ENCODE measurements at regions not wholly inside any gene's neighbourhood (a gene's known extent, or its start where the extent isn't known, plus 50 kb on each side); places are given as distances from the start of the nearest gene placed in this dataset.

DNA sequence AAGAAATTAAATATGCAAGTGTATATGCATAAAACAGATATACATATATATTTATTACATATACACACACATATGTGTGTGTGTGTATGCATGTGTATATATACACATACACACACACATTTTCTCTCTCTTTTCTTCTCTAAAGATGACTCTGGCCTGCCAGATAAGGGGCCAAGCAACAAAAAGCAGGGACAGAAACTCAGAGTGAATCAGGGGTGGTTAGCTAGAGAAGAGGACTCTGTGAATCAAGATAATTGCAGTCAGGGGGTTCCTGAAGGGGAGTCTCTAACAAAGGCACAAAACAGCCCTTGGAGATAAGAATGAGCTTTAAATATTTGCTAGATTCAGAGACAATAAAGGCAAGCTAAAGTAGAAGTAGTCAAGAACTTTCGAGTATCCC, 650.5 kb downstream of the UTRN start:
- H3K27me3 ChIP-seq = no peaks in the 10 kb centered on the region
- no peak overlapping the region for H3K27ac ChIP-seq
- H3K9me3 ChIP-seq = peaks cover 0 to 4% (median 0%) of the 10 kb centered on the region in 3 donors
- no peak for DNase-seq
- H3K4me3 ChIP-seq = no peak overlapping the region
- H3K4me1 ChIP-seq = no peaks in the 10 kb centered on the region
- intact Hi-C loops (cut with DNase I; ENCODE audit: low total_unique reads) = no loop called here
- no peaks in the 10 kb centered on the region for H3K36me3 ChIP-seq
- TF ChIP-seq, protein P1, sequence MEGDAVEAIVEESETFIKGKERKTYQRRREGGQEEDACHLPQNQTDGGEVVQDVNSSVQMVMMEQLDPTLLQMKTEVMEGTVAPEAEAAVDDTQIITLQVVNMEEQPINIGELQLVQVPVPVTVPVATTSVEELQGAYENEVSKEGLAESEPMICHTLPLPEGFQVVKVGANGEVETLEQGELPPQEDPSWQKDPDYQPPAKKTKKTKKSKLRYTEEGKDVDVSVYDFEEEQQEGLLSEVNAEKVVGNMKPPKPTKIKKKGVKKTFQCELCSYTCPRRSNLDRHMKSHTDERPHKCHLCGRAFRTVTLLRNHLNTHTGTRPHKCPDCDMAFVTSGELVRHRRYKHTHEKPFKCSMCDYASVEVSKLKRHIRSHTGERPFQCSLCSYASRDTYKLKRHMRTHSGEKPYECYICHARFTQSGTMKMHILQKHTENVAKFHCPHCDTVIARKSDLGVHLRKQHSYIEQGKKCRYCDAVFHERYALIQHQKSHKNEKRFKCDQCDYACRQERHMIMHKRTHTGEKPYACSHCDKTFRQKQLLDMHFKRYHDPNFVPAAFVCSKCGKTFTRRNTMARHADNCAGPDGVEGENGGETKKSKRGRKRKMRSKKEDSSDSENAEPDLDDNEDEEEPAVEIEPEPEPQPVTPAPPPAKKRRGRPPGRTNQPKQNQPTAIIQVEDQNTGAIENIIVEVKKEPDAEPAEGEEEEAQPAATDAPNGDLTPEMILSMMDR (IDR thresholded peaks at IDR 0.05) = no peak

DNA sequence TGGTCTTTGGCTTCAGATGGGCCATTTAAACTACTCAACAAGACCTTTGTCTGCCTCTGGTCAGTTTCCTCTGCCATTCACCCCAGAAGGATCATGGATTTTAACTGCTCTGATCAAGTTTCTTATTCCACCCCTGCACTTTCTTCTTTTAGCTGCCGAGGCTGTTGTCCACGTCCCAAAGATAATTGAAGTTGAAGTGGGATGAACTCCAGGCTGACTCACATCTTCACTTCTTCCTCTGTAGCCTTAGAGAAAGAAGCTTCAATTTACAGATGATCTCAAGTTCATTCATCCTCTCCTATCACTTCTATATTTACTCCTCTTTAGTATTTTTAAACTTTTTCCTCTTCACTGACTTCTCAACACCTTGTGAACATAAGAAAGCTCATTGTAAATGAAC, 651.6 kb downstream of the UTRN start:
- H3K4me3 ChIP-seq = no peak overlapping the region
- no peak overlapping the region for H3K27ac ChIP-seq
- no peaks in the 10 kb centered on the region for H3K4me1 ChIP-seq
- peaks cover 0 to 4% (median 0%) of the 10 kb centered on the region in 3 donors for H3K9me3 ChIP-seq
- H3K36me3 ChIP-seq = no peaks in the 10 kb centered on the region
- H3K27me3 ChIP-seq = no peaks in the 10 kb centered on the region
- no peak for DNase-seq
- TF ChIP-seq, protein P1 (IDR thresholded peaks at IDR 0.05) = no peak
- intact Hi-C loops (cut with DNase I; ENCODE audit: low total_unique reads) = no loop called here

DNA sequence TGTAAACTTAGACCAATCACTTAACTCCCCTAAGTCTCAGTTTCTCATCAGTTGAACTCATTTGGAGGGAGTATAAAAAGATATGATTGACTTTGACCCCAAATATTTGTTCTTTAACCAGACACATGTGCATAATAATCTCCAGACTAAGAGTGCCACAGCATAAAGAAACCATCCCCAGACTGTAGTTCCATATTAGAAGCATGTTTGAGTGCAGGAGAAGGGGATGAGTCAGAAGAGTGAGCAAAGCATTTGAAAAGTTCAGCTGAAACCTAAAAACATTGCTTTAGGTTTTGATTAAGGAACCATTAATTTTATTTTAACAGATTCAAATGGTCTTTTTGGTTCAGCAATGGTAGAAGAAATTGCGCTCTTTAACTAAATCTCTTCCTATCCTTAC, 654.8 kb downstream of the UTRN start:
- Histone ChIP-seq H3K27me3 (no peaks in the 10 kb centered on the region), H3K4me1 (no peaks in the 10 kb centered on the region), H3K9me3 (no peaks in the 10 kb centered on the region), H3K27ac (no peak overlapping the region), H3K4me3 (no peak overlapping the region), H3K36me3 (no peaks in the 10 kb centered on the region)
- intact Hi-C loops (cut with DNase I; ENCODE audit: low total_unique reads) = no loop called here
- TF ChIP-seq, protein P1 (IDR thresholded peaks at IDR 0.05) = no peak
- DNase-seq = no peak

DNA sequence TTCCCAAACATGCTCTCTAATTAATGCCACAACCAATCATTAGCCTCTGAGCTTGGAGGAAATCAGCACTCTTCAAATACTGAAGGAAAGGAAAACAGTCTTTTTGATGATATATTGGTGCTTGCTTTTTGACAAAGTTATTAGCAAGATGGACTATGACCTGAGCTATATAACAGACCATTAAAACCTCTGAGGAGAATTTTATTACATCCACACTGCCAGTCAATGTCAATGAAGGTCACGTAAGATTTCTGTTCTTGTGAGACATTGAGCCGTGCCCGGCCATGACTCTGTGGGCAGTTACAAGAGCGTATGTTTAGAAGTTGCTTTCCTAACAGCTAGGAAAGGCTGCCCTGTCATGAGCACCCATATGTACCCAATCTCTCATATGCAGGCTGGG, 659.0 kb downstream of the UTRN start:
- H3K4me3 ChIP-seq = no peak overlapping the region
- H3K27me3 ChIP-seq = no peaks in the 10 kb centered on the region
- intact Hi-C loops (cut with DNase I; ENCODE audit: low total_unique reads) = no loop called here
- no peak overlapping the region for H3K27ac ChIP-seq
- no peak for DNase-seq
- H3K36me3 ChIP-seq = no peaks in the 10 kb centered on the region
- H3K4me1 ChIP-seq = no peaks in the 10 kb centered on the region
- H3K9me3 ChIP-seq = no peaks in the 10 kb centered on the region
- TF ChIP-seq, protein P1 (IDR thresholded peaks at IDR 0.05) = no peak

DNA sequence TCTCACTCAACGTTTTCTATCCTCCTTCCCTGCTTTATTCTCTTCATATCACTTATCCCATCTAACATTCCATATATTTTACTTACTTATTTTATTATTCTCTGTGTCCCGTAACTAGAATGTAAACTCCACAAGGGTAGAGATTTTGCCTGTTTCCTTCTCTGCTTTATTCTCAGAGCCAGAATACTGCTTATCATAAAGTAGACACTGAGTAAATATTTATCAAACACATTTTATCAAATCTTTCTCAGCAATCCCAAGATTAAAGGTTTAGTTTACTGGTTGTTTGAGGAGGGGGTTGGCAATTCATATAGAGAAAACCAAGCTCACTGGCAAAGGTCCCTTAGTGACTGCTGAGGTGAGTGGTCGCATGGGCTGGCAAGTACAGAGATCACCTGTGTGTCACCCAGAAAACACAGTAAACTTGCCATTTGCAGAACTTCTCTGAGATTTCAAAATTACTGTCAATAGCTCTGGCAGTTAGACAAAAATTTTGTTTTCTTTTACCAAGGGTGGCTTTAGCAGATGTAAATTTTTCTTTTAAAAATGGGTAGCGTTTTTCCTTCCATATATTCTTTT, 662.4 kb downstream of the UTRN start:
- no peak overlapping the region for H3K27ac ChIP-seq
- TF ChIP-seq, protein P1 (IDR thresholded peaks at IDR 0.05) = no peak
- no peaks in the 10 kb centered on the region for H3K9me3 ChIP-seq
- no peaks in the 10 kb centered on the region for H3K4me1 ChIP-seq
- H3K4me3 ChIP-seq = no peak overlapping the region
- no peaks in the 10 kb centered on the region for H3K36me3 ChIP-seq
- H3K27me3 ChIP-seq = no peaks in the 10 kb centered on the region
- intact Hi-C loops (cut with DNase I; ENCODE audit: low total_unique reads) = no loop called here
- no peak for DNase-seq

All from tibial artery (tissue), 4 donors.